HEK293 (cell line): ENCODE measurements at regions not wholly inside any gene's neighbourhood (a gene's known extent, or its start where the extent isn't known, plus 50 kb on each side); places are given as distances from the start of the nearest gene placed in this dataset.

Experiments used
- CTCF ChIA-PET: fragments of 350-600 bp; formaldehyde crosslinking; extraction: SDS; loops from one replicate; lab custom pipeline; 2021; ENCODE audit warnings: antibody characterized with exemption; lab: Yijun Ruan, JAX
- POLR2A ChIA-PET: fragments of 300-600 bp; formaldehyde crosslinking; extraction: SDS; loops from one replicate; lab custom pipeline; 2020; ENCODE audit warnings: antibody characterized with exemption, inconsistent platforms; lab: Yijun Ruan, JAX
- H3K27ac ChIP-seq: fragments of 200-500 bp; sonication (Bioruptor generic); 2 replicates; pipeline ENCODE4 v1.5.1; 2014; ENCODE audit warnings: low read depth, low read length, control low read depth, inconsistent platforms; ENCODE audit errors: extremely low read depth
- H3K36me3 ChIP-seq, 2 experiments: fragments of 200-500 bp in 1 of 2; sonication (Bioruptor generic) in 1 of 2; 1 replicate in 1 of 2; 2 replicates in 1 of 2; pipeline ENCODE4 v1.5.1; 2014 to 2017; ENCODE audit warnings: inconsistent platforms in 2 of 2, low read length in 2 of 2; ENCODE audit not compliant: control insufficient read depth in 2 of 2, insufficient read depth in 1 of 2
- H3K4me1 ChIP-seq: fragments of 200-500 bp; sonication (Bioruptor generic); 2 replicates; pipeline ENCODE4 v1.5.1; 2014; ENCODE audit warnings: mild to moderate bottlenecking, low read length, inconsistent platforms; ENCODE audit not compliant: control insufficient read depth, insufficient read depth
- H3K4me3 ChIP-seq: 2 replicates; pipeline ENCODE4 v1.5.1; 2011; ENCODE audit warnings: low read depth, mild to moderate bottlenecking, control low read depth, low read length, moderate library complexity
- H3K9me3 ChIP-seq: fragments of 200-500 bp; sonication (Bioruptor generic); 2 replicates; pipeline ENCODE4 v1.5.1; 2014; ENCODE audit warnings: low read depth, low read length, inconsistent platforms; ENCODE audit not compliant: control insufficient read depth, insufficient read depth
- BCL11A ChIP-seq: fragments of 450-650 bp; formaldehyde crosslinking; IDR thresholded peaks from 2 replicates; pipeline ENCODE4 v1.5.1; 2016; ENCODE audit warnings: low read depth, missing biosample characterization, missing genetic modification characterization
- BCL11B ChIP-seq: fragments of 450-650 bp; formaldehyde crosslinking; IDR thresholded peaks from 2 replicates; pipeline ENCODE4 v1.5.1; 2016; ENCODE audit warnings: low read depth, missing biosample characterization, missing genetic modification characterization
- MEIS1 ChIP-seq: sonication (generic); formaldehyde crosslinking; IDR thresholded peaks from 2 replicates; pipeline ENCODE4 v1.8.1; 2022; ENCODE audit warnings: missing genetic modification reagents, mild to moderate bottlenecking, borderline replicate concordance
- SETDB1 ChIP-seq: IDR thresholded peaks from one replicate; pipeline ENCODE4 v1.6.1; 2017; ENCODE audit warnings: mild to moderate bottlenecking, low read length, moderate library complexity, mixed read lengths; ENCODE audit not compliant: insufficient read length
- ZBTB20 ChIP-seq: fragments of 450-650 bp; formaldehyde crosslinking; IDR thresholded peaks from 2 replicates; pipeline ENCODE4 v1.5.1; 2016; ENCODE audit warnings: missing biosample characterization, missing genetic modification characterization
- ZBTB48 ChIP-seq: fragments of 450-650 bp; formaldehyde crosslinking; IDR thresholded peaks from 2 replicates; pipeline ENCODE4 v1.5.1; 2016; ENCODE audit warnings: missing biosample characterization, missing genetic modification characterization
- ZNF112 ChIP-seq: fragments of 450-650 bp; formaldehyde crosslinking; IDR thresholded peaks from 2 replicates; pipeline ENCODE4 v1.5.0; 2017; ENCODE audit warnings: missing biosample characterization, missing genetic modification characterization
- ZNF16 ChIP-seq: fragments of 450-650 bp; formaldehyde crosslinking; IDR thresholded peaks from 2 replicates; pipeline ENCODE4 v1.5.1; 2016; ENCODE audit warnings: low read depth, missing biosample characterization, missing genetic modification characterization
- ZNF777 ChIP-seq: fragments of 450-650 bp; formaldehyde crosslinking; IDR thresholded peaks from 2 replicates; pipeline ENCODE4 v1.5.1; 2017; ENCODE audit warnings: missing biosample characterization, missing genetic modification characterization, borderline replicate concordance
- ZSCAN30 ChIP-seq: fragments of 450-650 bp; IDR thresholded peaks from 2 replicates; pipeline ENCODE4 v1.5.1; 2018; ENCODE audit warnings: missing biosample characterization, mild to moderate bottlenecking, missing genetic modification characterization, moderate library complexity
- TF ChIP-seq, protein P1 (sequence below): fragments of 450-650 bp; formaldehyde crosslinking; conservative IDR thresholded peaks from 2 replicates; pipeline ENCODE4 v1.5.1; 2016; ENCODE audit warnings: low read depth, missing biosample characterization, missing genetic modification characterization
- TF ChIP-seq, protein P2 (sequence below): fragments of 450-650 bp; formaldehyde crosslinking; IDR thresholded peaks from 2 replicates; pipeline ENCODE4 v1.5.1; 2016; ENCODE audit warnings: missing biosample characterization, missing genetic modification characterization, borderline replicate concordance
- TF ChIP-seq, protein P3 (sequence below): fragments of 450-650 bp; formaldehyde crosslinking; IDR thresholded peaks from 2 replicates; pipeline ENCODE4; 2016; ENCODE audit warnings: missing biosample characterization, missing genetic modification characterization
- TF ChIP-seq, protein P4 (sequence below): fragments of 450-650 bp; IDR thresholded peaks from 2 replicates; pipeline ENCODE4 v1.5.1; 2018; ENCODE audit warnings: missing biosample characterization, missing genetic modification characterization

DNA sequence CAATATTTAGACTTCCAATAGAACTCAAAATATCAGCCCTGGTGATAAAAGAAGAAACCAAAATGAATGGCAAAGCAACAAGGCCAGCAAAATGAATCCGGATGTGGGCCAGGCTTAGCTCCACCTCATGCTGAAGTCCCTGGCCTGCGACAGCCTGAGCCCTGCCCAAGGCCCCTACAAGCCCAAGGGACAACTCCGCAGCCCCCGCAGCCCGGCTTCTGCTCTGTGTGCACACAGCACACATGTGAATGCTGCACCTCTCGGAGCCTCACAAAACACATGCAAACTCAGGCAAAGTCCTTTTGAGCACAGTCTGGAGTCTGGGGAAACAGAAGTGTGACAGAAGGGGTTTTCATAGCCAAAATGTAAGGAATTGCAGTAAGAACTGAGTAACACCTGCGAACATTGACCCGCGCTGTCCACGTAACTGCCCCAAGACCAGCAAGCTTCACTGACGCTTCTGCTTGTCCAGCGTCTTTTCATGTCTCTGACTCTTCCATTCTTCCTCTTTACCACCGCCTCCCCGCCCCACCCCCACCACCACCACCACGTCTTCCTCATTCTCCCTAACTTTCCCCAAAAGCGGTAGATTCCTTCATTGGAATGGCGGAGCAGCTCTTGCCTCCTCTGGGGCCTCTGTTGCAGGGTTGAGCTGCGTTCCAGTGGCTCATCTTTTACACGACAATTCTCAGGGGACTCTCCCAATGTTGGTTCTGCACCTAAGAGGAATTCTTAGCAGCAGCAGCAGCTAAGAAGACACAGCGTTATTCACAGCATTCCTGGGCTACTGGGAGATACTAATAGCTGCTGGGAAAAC, 136.4 kb upstream of the COPS8 start (continued):
- TF ChIP-seq, protein P1, sequence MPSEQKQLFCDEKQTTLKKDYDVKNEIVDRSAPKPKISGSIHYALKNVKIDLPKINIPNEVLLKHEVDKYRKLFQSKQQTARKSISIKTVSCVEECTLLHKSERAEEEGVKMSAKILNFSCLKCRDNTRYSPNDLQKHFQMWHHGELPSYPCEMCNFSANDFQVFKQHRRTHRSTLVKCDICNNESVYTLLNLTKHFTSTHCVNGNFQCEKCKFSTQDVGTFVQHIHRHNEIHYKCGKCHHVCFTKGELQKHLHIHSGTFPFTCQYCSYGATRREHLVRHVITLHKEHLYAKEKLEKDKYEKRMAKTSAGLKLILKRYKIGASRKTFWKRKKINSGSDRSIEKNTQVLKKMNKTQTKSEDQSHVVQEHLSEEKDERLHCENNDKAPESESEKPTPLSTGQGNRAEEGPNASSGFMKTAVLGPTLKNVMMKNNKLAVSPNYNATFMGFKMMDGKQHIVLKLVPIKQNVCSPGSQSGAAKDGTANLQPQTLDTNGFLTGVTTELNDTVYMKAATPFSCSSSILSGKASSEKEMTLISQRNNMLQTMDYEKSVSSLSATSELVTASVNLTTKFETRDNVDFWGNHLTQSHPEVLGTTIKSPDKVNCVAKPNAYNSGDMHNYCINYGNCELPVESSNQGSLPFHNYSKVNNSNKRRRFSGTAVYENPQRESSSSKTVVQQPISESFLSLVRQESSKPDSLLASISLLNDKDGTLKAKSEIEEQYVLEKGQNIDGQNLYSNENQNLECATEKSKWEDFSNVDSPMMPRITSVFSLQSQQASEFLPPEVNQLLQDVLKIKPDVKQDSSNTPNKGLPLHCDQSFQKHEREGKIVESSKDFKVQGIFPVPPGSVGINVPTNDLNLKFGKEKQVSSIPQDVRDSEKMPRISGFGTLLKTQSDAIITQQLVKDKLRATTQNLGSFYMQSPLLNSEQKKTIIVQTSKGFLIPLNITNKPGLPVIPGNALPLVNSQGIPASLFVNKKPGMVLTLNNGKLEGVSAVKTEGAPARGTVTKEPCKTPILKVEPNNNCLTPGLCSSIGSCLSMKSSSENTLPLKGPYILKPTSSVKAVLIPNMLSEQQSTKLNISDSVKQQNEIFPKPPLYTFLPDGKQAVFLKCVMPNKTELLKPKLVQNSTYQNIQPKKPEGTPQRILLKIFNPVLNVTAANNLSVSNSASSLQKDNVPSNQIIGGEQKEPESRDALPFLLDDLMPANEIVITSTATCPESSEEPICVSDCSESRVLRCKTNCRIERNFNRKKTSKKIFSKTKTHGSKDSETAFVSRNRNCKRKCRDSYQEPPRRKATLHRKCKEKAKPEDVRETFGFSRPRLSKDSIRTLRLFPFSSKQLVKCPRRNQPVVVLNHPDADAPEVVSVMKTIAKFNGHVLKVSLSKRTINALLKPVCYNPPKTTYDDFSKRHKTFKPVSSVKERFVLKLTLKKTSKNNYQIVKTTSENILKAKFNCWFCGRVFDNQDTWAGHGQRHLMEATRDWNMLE (tag by site-specific recombination), result no peak
- TF ChIP-seq MEIS1, result no peak
- TF ChIP-seq ZSCAN30 (tag by site-specific recombination), result no peak
- TF ChIP-seq ZBTB20 (tag by site-specific recombination), result no peak
- TF ChIP-seq ZBTB48, result no peak
- no peak for TF ChIP-seq BCL11A (tag by site-specific recombination)
- TF ChIP-seq, protein P2, sequence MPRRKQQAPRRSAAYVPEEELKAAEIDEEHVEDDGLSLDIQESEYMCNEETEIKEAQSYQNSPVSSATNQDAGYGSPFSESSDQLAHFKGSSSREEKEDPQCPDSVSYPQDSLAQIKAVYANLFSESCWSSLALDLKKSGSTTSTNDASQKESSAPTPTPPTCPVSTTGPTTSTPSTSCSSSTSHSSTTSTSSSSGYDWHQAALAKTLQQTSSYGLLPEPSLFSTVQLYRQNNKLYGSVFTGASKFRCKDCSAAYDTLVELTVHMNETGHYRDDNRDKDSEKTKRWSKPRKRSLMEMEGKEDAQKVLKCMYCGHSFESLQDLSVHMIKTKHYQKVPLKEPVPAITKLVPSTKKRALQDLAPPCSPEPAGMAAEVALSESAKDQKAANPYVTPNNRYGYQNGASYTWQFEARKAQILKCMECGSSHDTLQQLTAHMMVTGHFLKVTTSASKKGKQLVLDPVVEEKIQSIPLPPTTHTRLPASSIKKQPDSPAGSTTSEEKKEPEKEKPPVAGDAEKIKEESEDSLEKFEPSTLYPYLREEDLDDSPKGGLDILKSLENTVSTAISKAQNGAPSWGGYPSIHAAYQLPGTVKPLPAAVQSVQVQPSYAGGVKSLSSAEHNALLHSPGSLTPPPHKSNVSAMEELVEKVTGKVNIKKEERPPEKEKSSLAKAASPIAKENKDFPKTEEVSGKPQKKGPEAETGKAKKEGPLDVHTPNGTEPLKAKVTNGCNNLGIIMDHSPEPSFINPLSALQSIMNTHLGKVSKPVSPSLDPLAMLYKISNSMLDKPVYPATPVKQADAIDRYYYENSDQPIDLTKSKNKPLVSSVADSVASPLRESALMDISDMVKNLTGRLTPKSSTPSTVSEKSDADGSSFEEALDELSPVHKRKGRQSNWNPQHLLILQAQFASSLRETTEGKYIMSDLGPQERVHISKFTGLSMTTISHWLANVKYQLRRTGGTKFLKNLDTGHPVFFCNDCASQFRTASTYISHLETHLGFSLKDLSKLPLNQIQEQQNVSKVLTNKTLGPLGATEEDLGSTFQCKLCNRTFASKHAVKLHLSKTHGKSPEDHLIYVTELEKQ (tag by site-specific recombination), result no peak

DNA sequence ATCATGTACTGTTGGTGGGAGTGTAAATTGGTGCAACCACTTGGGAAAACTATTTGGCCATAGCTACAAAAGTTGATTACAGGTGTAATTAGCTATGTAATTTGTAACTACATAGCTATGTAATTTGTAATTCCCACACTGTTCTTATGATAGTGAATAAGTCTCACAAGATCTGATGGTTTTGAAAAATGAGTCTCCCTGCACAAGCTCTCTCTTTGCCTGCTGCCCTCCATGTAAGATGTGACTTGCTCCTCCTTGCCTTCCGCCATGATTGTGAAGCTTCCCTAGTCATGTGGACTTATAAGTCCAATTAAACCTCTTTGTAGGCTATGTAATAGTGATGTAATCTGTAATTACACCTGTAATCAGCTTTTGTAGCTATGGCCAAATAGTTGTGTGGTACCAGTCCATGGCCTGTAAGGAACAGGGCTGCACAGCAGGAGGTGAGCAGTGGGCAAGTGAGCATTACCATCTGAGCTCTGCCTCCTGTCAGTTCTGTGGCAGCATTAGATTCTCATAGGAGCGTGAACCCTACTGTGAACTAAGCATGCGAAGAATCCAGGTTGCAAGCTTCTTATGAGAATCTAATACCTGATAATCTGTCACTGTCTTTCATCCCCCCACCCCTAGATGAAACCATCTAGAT, 133.7 kb upstream of the COPS8 start:
- ChIA-PET CTCF (interaction anchor here (0.7 to 1.0 kb wide), 2 partner anchors 11 to 13 kb away, joined by 3 read pairs; no protein-coding TSS in a partner anchor), POLR2A (no interaction called here)
- no peaks in the 10 kb centered on the region for H3K36me3 ChIP-seq
- H3K9me3 ChIP-seq, result no peaks in the 10 kb centered on the region
- no peak overlapping the region for H3K4me3 ChIP-seq
- no peak overlapping the region for H3K27ac ChIP-seq
- TF ChIP-seq SETDB1 (peak; percentile 83), ZNF777 (no peak), BCL11B (tag by site-specific recombination) (no peak)
- TF ChIP-seq, protein P3, sequence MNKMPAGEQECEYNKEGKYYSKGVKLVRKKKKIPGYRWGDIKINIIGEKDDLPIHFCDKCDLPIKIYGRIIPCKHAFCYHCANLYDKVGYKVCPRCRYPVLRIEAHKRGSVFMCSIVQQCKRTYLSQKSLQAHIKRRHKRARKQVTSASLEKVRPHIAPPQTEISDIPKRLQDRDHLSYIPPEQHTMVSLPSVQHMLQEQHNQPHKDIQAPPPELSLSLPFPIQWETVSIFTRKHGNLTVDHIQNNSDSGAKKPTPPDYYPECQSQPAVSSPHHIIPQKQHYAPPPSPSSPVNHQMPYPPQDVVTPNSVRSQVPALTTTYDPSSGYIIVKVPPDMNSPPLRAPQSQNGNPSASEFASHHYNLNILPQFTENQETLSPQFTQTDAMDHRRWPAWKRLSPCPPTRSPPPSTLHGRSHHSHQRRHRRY, result no peak
- H3K4me1 ChIP-seq, result 0 out of 2 replicates have a peak, but pooled peaks cover 4% of the 10 kb centered on the region

DNA sequence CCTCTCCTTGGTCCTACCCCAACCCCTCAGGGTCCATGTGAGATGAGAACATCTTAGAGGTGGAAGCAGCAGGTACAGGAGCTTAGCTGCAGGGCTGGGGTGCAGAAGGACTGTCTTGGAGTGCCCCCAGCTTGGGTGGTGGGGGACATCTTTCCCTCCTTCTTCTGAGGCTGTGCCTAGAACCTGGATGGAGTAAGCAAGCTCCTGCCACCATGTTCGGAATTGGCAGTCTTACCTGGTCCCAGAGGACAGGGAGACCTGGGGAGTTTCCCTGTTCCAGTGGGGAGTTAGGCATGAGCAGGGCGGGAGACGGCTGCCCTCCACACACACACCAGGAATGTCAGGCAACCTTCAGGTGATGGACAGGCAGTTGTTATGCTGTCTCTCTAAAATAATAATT, 131.0 kb upstream of the COPS8 start:
- H3K4me1 ChIP-seq, result 0 out of 2 replicates have a peak, but pooled peaks cover 4% of the 10 kb centered on the region
- H3K36me3 ChIP-seq, result no peaks in the 10 kb centered on the region
- ChIA-PET POLR2A (no interaction called here), CTCF (no interaction called here)
- H3K9me3 ChIP-seq, result no peaks in the 10 kb centered on the region
- no peak overlapping the region for H3K4me3 ChIP-seq
- H3K27ac ChIP-seq, result no peak overlapping the region
- TF ChIP-seq ZNF112, result no peak
- TF ChIP-seq ZNF16 (tag by site-specific recombination), result no peak
- TF ChIP-seq, protein P4, sequence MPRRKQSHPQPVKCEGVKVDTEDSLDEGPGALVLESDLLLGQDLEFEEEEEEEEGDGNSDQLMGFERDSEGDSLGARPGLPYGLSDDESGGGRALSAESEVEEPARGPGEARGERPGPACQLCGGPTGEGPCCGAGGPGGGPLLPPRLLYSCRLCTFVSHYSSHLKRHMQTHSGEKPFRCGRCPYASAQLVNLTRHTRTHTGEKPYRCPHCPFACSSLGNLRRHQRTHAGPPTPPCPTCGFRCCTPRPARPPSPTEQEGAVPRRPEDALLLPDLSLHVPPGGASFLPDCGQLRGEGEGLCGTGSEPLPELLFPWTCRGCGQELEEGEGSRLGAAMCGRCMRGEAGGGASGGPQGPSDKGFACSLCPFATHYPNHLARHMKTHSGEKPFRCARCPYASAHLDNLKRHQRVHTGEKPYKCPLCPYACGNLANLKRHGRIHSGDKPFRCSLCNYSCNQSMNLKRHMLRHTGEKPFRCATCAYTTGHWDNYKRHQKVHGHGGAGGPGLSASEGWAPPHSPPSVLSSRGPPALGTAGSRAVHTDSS (tag by site-specific recombination), result no peak
